ENCODE measurements at regions not wholly inside any gene's neighbourhood (a gene's known extent, or its start where the extent isn't known, plus 50 kb on each side); places are given as distances from the start of the nearest gene placed in this dataset.

DNA sequence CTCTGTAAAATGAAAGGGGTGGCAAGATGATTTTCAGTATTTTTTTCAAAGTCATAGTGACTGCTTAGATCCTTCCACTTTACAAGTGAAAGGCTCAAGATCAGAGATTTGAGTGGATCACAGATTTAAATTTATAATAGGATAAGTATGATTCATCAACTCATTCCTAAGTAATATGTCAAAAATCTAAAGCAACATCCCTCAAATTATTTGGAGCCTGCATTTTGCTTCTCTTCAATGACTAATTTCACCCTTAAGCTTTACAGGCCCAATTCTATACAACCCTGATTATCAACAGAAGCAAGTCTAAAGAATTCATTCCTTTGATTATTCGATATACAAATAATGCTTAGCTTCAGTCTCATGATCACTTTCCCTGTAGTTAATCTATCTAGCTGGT, 93.9 kb upstream of the HEY2 start:
- TF ChIP-seq, protein P1, sequence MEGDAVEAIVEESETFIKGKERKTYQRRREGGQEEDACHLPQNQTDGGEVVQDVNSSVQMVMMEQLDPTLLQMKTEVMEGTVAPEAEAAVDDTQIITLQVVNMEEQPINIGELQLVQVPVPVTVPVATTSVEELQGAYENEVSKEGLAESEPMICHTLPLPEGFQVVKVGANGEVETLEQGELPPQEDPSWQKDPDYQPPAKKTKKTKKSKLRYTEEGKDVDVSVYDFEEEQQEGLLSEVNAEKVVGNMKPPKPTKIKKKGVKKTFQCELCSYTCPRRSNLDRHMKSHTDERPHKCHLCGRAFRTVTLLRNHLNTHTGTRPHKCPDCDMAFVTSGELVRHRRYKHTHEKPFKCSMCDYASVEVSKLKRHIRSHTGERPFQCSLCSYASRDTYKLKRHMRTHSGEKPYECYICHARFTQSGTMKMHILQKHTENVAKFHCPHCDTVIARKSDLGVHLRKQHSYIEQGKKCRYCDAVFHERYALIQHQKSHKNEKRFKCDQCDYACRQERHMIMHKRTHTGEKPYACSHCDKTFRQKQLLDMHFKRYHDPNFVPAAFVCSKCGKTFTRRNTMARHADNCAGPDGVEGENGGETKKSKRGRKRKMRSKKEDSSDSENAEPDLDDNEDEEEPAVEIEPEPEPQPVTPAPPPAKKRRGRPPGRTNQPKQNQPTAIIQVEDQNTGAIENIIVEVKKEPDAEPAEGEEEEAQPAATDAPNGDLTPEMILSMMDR (IDR thresholded peaks at IDR 0.05), result no peak
- no peaks in the 10 kb centered on the region for H3K27me3 ChIP-seq
- no peaks in the 10 kb centered on the region for H3K36me3 ChIP-seq
- no peak overlapping the region for H3K4me3 ChIP-seq (ENCODE audit: low read depth in 1 of 2, low read length in 1 of 2)
- H3K9me3 ChIP-seq, result no peaks in the 10 kb centered on the region
- H3K4me1 ChIP-seq (ENCODE audit: control insufficient read depth in 1 of 2, insufficient read depth in 1 of 2, low read depth in 1 of 2, low read length in 1 of 2), result no peaks in the 10 kb centered on the region
- no peak overlapping the region for H3K27ac ChIP-seq

DNA sequence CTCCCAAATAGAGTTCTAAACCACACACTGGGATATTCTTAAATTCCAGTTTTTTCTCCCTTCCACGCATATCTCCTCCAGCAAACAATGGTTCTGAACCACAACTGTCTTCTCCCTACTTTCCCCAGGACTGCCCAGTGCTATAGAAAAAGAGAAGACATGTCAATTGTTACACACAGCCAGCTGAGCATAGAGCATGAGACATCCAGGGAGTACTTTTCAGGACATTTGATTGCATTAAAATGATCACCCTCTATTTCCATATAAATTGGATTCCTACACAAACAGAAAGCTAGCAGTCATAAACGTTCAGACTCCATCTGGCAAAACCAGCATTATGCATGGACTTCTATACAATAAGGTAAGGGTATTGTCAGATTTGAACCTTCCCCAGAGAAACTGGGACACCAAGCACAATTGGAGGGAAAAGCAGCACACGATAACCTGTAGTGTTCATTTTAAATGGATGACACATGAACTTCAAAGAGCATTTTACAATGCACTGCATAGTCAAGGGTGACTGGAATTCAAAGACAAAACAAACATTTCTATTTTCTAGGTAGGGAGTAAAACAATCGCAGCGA, 93.1 kb upstream of the HEY2 start:
- no peaks in the 10 kb centered on the region for H3K4me1 ChIP-seq (ENCODE audit: control insufficient read depth in 1 of 2, insufficient read depth in 1 of 2, low read depth in 1 of 2, low read length in 1 of 2)
- TF ChIP-seq, protein P1 (IDR thresholded peaks at IDR 0.05), result no peak
- no peaks in the 10 kb centered on the region for H3K36me3 ChIP-seq
- H3K27ac ChIP-seq, result no peak overlapping the region
- H3K9me3 ChIP-seq, result no peaks in the 10 kb centered on the region
- no peaks in the 10 kb centered on the region for H3K27me3 ChIP-seq
- no peak overlapping the region for H3K4me3 ChIP-seq (ENCODE audit: low read depth in 1 of 2, low read length in 1 of 2)

DNA sequence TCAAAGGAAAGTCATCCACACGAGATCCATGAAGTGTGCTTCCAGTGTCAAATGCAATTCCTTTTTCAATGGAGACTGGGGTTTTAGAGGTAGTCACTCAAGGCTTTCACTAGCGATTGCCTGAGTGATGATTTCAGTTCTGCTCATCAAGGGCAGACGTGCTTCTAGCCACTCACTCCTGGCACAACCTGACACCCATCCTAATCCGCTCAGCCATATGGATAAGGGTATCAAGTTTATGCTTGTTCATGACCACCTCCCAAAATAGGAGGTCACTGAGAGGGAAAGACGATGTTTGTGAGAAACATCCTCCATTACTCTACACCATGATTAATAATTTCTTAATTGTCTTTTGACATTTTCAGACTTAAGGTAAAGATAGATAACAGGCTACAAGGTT, 91.3 kb upstream of the HEY2 start:
- H3K4me3 ChIP-seq (ENCODE audit: low read depth in 1 of 2, low read length in 1 of 2), result no peak overlapping the region
- TF ChIP-seq, protein P1 (IDR thresholded peaks at IDR 0.05), result no peak
- H3K9me3 ChIP-seq, result no peaks in the 10 kb centered on the region
- H3K27ac ChIP-seq, result no peak overlapping the region
- H3K4me1 ChIP-seq (ENCODE audit: control insufficient read depth in 1 of 2, insufficient read depth in 1 of 2, low read depth in 1 of 2, low read length in 1 of 2), result no peaks in the 10 kb centered on the region
- H3K36me3 ChIP-seq, result no peaks in the 10 kb centered on the region
- no peaks in the 10 kb centered on the region for H3K27me3 ChIP-seq

DNA sequence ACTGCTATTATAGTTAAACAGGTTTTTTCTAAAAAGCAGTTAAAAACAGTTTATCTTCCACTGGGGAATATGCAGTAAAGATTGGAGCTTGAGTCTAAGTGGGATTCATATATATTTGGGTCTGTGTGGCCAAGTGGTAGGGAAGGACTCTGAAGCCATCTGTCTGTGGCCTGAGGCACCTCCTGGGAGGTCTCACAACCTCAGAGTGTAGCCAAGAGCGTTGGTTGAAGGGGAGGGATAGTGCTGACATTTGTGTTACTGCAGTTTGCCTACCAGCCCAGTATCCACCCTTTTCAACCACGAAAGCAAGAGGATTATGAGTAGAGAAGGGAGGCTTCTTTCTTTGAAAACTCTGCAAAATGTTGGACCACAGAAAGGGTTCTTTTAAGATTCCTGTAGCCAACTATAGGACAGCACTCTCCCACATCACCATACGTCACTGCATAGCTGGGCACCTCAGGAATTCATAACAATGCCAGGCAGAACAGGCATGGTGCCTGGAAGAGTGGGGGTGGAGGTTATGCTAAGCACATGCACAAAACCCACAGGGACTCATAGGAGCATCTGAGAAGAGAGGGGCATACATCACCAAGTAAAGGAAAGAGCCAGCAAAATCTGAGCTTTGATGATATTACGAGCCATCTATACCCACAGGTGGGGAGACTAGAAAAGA, 90.5 kb upstream of the HEY2 start:
- no peaks in the 10 kb centered on the region for H3K9me3 ChIP-seq
- no peaks in the 10 kb centered on the region for H3K4me1 ChIP-seq (ENCODE audit: control insufficient read depth in 1 of 2, insufficient read depth in 1 of 2, low read depth in 1 of 2, low read length in 1 of 2)
- TF ChIP-seq, protein P1 (IDR thresholded peaks at IDR 0.05), result no peak
- no peaks in the 10 kb centered on the region for H3K27me3 ChIP-seq
- no peaks in the 10 kb centered on the region for H3K36me3 ChIP-seq
- no peak overlapping the region for H3K4me3 ChIP-seq (ENCODE audit: low read depth in 1 of 2, low read length in 1 of 2)
- no peak overlapping the region for H3K27ac ChIP-seq

DNA sequence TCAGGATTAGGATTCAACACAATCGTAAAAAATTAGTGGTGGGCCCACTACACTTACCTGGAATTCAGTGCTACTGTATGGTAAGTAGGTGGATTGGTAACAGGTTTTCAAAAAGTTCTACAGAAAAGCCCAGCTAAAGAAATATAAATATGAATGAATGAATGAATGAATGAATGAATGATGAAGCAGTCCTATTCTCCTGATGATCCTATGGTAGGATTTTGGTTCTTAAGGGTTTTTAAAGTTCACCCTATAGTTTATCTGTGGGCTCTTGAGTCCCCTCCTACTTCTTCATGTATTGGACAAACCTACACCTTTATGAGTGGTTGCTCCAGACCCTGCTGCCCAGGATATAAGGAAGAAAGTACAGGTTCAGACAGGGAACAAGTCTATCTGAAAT, 89.5 kb upstream of the HEY2 start:
- TF ChIP-seq, protein P1 (IDR thresholded peaks at IDR 0.05), result no peak
- Histone ChIP-seq H3K27me3 (no peaks in the 10 kb centered on the region), H3K27ac (no peak overlapping the region), H3K4me3 (ENCODE audit: low read depth in 1 of 2, low read length in 1 of 2) (no peak overlapping the region), H3K9me3 (no peaks in the 10 kb centered on the region), H3K4me1 (ENCODE audit: control insufficient read depth in 1 of 2, insufficient read depth in 1 of 2, low read depth in 1 of 2, low read length in 1 of 2) (no peaks in the 10 kb centered on the region), H3K36me3 (no peaks in the 10 kb centered on the region)

Data from neutrophil (primary cell).